DND-41 (cell line): ENCODE measurements at regions not wholly inside any gene's neighbourhood (a gene's known extent, or its start where the extent isn't known, plus 50 kb on each side); places are given as distances from the start of the nearest gene placed in this dataset.

Experiments
- EZH2 ChIP-seq: IDR thresholded peaks from 3 replicates; pipeline ENCODE4 v1.6.1; 2012; ENCODE audit warnings: borderline replicate concordance, low read depth, mild to moderate bottlenecking, moderate library complexity, low read length, inconsistent platforms; ENCODE audit not compliant: severe bottlenecking
- TF ChIP-seq, protein P1 (sequence below): IDR thresholded peaks from 2 replicates; pipeline ENCODE4 v1.5.1; 2012; ENCODE audit warnings: borderline replicate concordance, low read length, moderate library complexity, mild to moderate bottlenecking; ENCODE audit not compliant: poor library complexity, severe bottlenecking; ENCODE audit errors: extremely low read depth

DNA sequence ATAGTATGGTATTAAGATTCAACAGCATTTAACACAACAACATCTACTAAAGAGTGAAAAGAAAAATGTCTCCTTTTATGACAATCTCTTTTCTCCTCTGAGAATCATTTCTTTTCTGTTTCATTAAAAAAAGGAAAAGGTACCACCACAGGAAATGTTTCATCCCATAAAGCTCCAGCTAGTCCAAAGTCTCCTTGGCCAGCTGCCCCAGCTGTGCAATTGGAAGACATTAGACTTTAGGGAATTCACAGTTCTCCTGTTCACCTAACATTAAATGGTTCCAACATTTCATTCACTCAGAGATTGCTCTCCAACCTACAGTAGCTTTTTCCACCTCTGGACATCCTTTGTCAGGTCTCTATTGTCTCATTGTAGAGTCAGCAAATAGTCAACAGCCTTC lies 78.7 kb upstream of the YPEL5 start:
- TF ChIP-seq, protein P1, sequence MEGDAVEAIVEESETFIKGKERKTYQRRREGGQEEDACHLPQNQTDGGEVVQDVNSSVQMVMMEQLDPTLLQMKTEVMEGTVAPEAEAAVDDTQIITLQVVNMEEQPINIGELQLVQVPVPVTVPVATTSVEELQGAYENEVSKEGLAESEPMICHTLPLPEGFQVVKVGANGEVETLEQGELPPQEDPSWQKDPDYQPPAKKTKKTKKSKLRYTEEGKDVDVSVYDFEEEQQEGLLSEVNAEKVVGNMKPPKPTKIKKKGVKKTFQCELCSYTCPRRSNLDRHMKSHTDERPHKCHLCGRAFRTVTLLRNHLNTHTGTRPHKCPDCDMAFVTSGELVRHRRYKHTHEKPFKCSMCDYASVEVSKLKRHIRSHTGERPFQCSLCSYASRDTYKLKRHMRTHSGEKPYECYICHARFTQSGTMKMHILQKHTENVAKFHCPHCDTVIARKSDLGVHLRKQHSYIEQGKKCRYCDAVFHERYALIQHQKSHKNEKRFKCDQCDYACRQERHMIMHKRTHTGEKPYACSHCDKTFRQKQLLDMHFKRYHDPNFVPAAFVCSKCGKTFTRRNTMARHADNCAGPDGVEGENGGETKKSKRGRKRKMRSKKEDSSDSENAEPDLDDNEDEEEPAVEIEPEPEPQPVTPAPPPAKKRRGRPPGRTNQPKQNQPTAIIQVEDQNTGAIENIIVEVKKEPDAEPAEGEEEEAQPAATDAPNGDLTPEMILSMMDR, result no peak
- no peak for TF ChIP-seq EZH2
